Spleen (tissue), 11 donors: ENCODE measurements at regions not wholly inside any gene's neighbourhood (a gene's known extent, or its start where the extent isn't known, plus 50 kb on each side); places are given as distances from the start of the nearest gene placed in this dataset.
A peak's percentile ranks its signal among the peaks of the same experiment; 100 is the strongest.

ENCODE experiments used
- DNase-seq: peaks from one replicate; pipeline ENCODE4 v3.0.0-alpha.2; 2020
- H3K27ac ChIP-seq, 8 donors: fragments of 200-600 bp; sonication (generic) in 7 of 8; 1 replicate in 4 of 8; 2 replicates in 4 of 8; pipeline versions ENCODE4 v1.5.0 to v1.8.0; 2016 to 2021; ENCODE audit warnings: inconsistent platforms in 4 of 8, mild to moderate bottlenecking in 4 of 8, moderate library complexity in 1 of 8
- H3K27me3 ChIP-seq, 7 donors: fragments of 200-600 bp; sonication (generic) in 6 of 7; replicated peaks in 1 of 7; 1 replicate in 4 of 7; 2 replicates in 3 of 7; pipeline versions ENCODE4 v1.5.0 to v1.8.0; 2016 to 2021; ENCODE audit warnings: inconsistent platforms in 3 of 7, mild to moderate bottlenecking in 1 of 7
- H3K36me3 ChIP-seq, 6 donors: fragments of 200-600 bp; sonication (generic) in 5 of 6; 1 replicate in 4 of 6; 2 replicates in 2 of 6; pipeline versions ENCODE4 v1.5.0 to v1.8.0; 2016 to 2021; ENCODE audit warnings: inconsistent platforms in 2 of 6
- H3K4me1 ChIP-seq, 6 donors: fragments of 200-600 bp; sonication (generic) in 5 of 6; 1 replicate in 3 of 6; 2 replicates in 3 of 6; pipeline versions ENCODE4 v1.5.0 to v1.8.0; 2016 to 2021; ENCODE audit warnings: inconsistent platforms in 3 of 6
- H3K4me3 ChIP-seq, 8 donors: fragments of 200-600 bp; sonication (generic) in 7 of 8; 1 replicate in 4 of 8; 2 replicates in 4 of 8; pipeline versions ENCODE4 v1.5.0 to v1.8.0; 2016 to 2021; ENCODE audit warnings: inconsistent platforms in 4 of 8, mild to moderate bottlenecking in 4 of 8, moderate library complexity in 2 of 8
- H3K9me3 ChIP-seq, 8 donors: fragments of 200-600 bp; sonication (generic) in 7 of 8; 1 replicate in 4 of 8; 2 replicates in 4 of 8; pipeline versions ENCODE4 v1.5.0 to v1.8.0; 2016 to 2021; ENCODE audit warnings: inconsistent platforms in 4 of 8
- POLR2A ChIP-seq, 3 donors: fragments of 450-650 bp; IDR thresholded peaks; one replicate each; pipeline ENCODE4 v1.5.1; 2017; ENCODE audit warnings: antibody characterized with exemption in 3 of 3, mild to moderate bottlenecking in 1 of 3
- POLR2AphosphoS5 ChIP-seq, 3 donors: sonication (generic); formaldehyde crosslinking; IDR thresholded peaks; one replicate each; pipeline ENCODE4 v1.5.1; 2017; ENCODE audit warnings: antibody characterized with exemption in 3 of 3
- WGBS, 5 donors: extraction: QIAGEN DNeasy Blood & Tissue Kit in 3 of 5; methylation state at CpG; one replicate each; pipeline versions ENCODE4 v1.1.5 to v1.1.7; 2013 to 2018; 5-methylcytosine and 5-hydroxymethylcytosine counted together
- intact Hi-C: fragments of 100-400 bp; cut with DNase I; formaldehyde crosslinking; loops from one replicate; pipeline ENCODE4 v1.15.0; 2023; ENCODE audit warnings: low total_unique reads
- TF ChIP-seq, protein P1 (sequence below), 11 experiments: fragments of 200-600 bp in 7 of 11; fragments of 450-650 bp in 4 of 11; sonication (generic) in 4 of 11; IDR thresholded peaks in 8 of 11; conservative IDR thresholded peaks in 3 of 11; 1 replicate in 7 of 11; 2 replicates in 4 of 11; pipeline versions ENCODE4 v1.4.0 to v1.8.0; 2016 to 2021; ENCODE audit warnings: antibody characterized with exemption in 11 of 11, inconsistent platforms in 4 of 11, mild to moderate bottlenecking in 1 of 11
- donor health status: healthy with polysubstance abuse.
- donor health status: DM: no; HTN: no; CAD: no; lungs with moderate emphysema.
- donor health status: DM: no; HTN: no; CAD: no.
- donor health status: Bipolar disorder and iron deficiency.
- donor health status: healthy.
- donor health status: DM: no; HTN: no; CAD: no.
- donor health status: DM: yes; HTN: yes; CAD: no.

DNA sequence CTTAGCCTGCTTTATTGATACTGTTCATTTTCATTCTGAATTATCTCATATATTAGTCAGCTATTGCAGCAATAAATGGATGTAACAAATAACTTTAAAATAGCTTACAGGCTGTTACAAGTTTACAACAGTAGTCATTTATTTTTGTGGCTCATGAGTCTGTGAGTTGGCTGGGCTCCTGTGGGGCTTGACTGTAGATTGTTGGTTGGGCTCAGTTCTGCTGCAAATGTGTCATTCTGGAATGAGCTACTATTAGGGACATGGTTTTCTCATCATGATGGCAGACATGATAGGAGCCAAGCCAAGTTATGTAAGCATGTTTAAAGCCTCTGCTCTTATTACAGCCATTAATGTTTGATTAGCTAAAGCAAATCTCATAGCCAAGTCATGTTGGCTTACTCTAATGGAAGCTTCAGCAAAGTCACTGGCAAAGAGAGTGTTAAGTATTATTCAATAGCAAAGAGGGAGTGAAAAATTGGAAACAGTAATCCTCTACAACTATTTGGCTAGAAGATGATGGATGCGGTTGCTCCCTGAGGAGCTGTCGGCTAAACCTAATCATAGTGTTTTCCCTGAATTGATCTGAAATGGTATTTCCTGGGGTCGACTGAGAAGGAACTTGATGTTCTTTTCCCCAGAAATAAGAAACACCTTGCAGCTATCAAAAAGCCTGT is 391.3 kb downstream of the TDRD3 start:
- H3K9me3 ChIP-seq, result peaks cover 0 to 3% (median 0%) of the 10 kb centered on the region in 8 donors
- no peaks in the 10 kb centered on the region for H3K27me3 ChIP-seq
- no peaks in the 10 kb centered on the region for H3K36me3 ChIP-seq
- H3K27ac ChIP-seq, result peak overlapping the region in 2 of 8 donors; percentile 2 to 58
- intact Hi-C loops, result no loop called here
- 59 to 85% (median 67%) methylated on average over 3 of the region's 3 CpGs for WGBS, 5 donors
- no peak overlapping the region for H3K4me3 ChIP-seq
- TF ChIP-seq POLR2A (IDR thresholded peaks at IDR 0.05), result no peak
- TF ChIP-seq POLR2AphosphoS5 (IDR thresholded peaks at IDR 0.05), result no peak
- TF ChIP-seq, protein P1, sequence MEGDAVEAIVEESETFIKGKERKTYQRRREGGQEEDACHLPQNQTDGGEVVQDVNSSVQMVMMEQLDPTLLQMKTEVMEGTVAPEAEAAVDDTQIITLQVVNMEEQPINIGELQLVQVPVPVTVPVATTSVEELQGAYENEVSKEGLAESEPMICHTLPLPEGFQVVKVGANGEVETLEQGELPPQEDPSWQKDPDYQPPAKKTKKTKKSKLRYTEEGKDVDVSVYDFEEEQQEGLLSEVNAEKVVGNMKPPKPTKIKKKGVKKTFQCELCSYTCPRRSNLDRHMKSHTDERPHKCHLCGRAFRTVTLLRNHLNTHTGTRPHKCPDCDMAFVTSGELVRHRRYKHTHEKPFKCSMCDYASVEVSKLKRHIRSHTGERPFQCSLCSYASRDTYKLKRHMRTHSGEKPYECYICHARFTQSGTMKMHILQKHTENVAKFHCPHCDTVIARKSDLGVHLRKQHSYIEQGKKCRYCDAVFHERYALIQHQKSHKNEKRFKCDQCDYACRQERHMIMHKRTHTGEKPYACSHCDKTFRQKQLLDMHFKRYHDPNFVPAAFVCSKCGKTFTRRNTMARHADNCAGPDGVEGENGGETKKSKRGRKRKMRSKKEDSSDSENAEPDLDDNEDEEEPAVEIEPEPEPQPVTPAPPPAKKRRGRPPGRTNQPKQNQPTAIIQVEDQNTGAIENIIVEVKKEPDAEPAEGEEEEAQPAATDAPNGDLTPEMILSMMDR (IDR thresholded peaks at IDR 0.05 in 8 of 11, conservative IDR thresholded peaks at IDR 0.05 in 3 of 11), result no peak
- H3K4me1 ChIP-seq, result no peaks in the 10 kb centered on the region
- no peak for DNase-seq

DNA sequence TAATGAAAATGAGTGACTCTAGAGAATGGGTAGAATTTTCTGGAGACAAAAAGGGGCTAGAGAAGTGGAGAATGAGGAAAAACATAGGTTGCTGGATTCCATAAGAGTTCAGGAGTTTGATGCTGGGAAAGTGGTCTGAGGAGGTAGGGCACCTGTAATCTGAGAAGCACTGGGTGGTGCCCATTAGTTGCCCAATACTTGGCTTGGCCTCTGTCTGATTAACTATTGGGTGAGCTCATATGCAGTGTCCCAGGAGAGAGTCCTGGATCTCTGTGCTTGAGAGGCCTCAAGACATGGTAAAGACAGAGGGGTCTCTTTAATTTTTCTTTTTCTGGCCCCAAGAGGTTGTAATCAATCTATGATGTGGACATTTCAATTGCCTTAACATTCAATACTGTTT is 390.1 kb downstream of the TDRD3 start:
- no peak overlapping the region for H3K27ac ChIP-seq
- no peaks in the 10 kb centered on the region for H3K36me3 ChIP-seq
- peaks cover 0 to 9% (median 4%) of the 10 kb centered on the region in 8 donors for H3K9me3 ChIP-seq
- H3K4me3 ChIP-seq, result no peak overlapping the region
- DNase-seq, result no peak
- no peaks in the 10 kb centered on the region for H3K4me1 ChIP-seq
- no peak for TF ChIP-seq POLR2AphosphoS5 (IDR thresholded peaks at IDR 0.05)
- TF ChIP-seq, protein P1 (IDR thresholded peaks at IDR 0.05 in 8 of 11, conservative IDR thresholded peaks at IDR 0.05 in 3 of 11), result no peak
- no peak for TF ChIP-seq POLR2A (IDR thresholded peaks at IDR 0.05)
- intact Hi-C loops, result no loop called here
- H3K27me3 ChIP-seq, result no peaks in the 10 kb centered on the region

DNA sequence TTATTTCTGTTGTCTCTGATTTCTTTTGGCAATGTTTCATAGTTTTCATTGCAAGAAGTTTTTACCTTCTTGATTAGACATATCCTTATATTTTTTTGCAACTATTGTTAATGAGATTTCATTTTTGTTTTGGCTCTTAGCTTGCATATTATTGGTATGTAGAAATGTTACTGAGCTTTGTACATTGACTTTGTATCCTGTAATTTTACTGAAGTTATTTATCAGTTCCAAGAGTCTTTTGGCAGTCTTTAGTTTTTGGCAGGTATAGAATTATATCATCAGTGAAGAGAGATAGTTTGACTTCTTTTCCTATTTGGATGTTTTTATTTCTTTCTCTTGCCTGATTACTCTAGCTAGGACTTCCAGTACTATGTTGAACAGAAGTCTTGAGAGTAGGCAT is 375.7 kb downstream of the TDRD3 start:
- Histone ChIP-seq H3K4me3 (no peak overlapping the region), H3K27me3 (no peaks in the 10 kb centered on the region), H3K36me3 (no peaks in the 10 kb centered on the region), H3K9me3 (peaks cover 0 to 22% (median 7%) of the 10 kb centered on the region in 8 donors), H3K27ac (no peak overlapping the region), H3K4me1 (no peaks in the 10 kb centered on the region)
- intact Hi-C loops, result no loop called here
- DNase-seq, result no peak
- TF ChIP-seq, protein P1 (IDR thresholded peaks at IDR 0.05 in 8 of 11, conservative IDR thresholded peaks at IDR 0.05 in 3 of 11), result no peak
- TF ChIP-seq POLR2A (IDR thresholded peaks at IDR 0.05), result no peak

DNA sequence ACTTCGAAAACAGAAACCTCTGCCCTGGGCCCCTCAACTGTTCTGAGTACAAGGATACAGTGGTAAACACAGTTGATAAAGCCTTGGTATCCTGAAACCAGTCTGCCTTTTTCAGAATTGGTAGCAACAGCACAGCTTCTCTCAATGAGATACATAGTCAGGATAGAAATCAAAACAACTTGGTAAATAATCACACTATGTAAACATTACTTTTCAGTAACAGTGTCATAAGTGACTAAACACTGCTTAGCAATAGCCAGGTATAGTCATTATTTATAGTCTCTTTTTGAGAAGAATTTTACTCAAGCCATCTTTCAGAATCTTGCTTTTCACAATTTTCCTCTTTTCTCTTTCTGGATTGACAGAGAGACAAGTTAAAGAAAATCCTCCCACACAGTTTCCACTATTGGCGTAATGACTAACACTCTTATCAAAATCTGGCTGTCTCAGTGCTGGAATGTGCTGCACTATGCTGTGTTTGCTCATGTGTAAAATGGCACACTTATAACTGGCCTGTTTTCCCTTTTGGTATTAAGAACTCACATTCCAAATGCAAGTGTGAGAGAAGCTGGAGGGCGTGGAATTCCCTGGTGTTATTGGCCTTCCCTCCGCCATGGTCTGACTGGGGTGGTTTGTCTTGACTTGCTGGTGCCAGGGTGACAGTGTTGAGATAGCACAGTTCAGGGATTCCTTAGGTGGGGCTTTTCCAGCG is 368.8 kb downstream of the TDRD3 start:
- Histone ChIP-seq H3K27me3 (no peaks in the 10 kb centered on the region), H3K4me1 (no peaks in the 10 kb centered on the region), H3K4me3 (no peak overlapping the region), H3K27ac (peak overlapping the region in 3 of 8 donors; percentile 10 to 26 (median 13)), H3K9me3 (peaks cover 0 to 15% (median 2%) of the 10 kb centered on the region in 8 donors), H3K36me3 (no peaks in the 10 kb centered on the region)
- TF ChIP-seq POLR2A (IDR thresholded peaks at IDR 0.05) (no peak), POLR2AphosphoS5 (IDR thresholded peaks at IDR 0.05) (no peak)
- TF ChIP-seq, protein P1 (IDR thresholded peaks at IDR 0.05 in 8 of 11, conservative IDR thresholded peaks at IDR 0.05 in 3 of 11), result no peak
- 65 to 80% (median 77%) methylated on average over 5 of the region's 5 CpGs for WGBS, 5 donors
- DNase-seq, result no peak
- intact Hi-C loops, result no loop called here
